HG03045 (cell line): ENCODE measurements at regions not wholly inside any gene's neighbourhood (a gene's known extent, or its start where the extent isn't known, plus 50 kb on each side); places are given as distances from the start of the nearest gene placed in this dataset.
"Not testable (repeated sequence)": the region's sequence is repeated elsewhere in the genome, so short reads cannot be mapped to it uniquely, and the experiment has no call there.

ENCODE experiments used
- ATAC-seq: cut with Tn5 transposase; IDR thresholded peaks from one replicate; pipeline ENCODE4 v1.9.1; 2021; ENCODE audit warnings: mild to moderate bottlenecking, moderate library complexity; ENCODE audit not compliant: unreplicated experiment

- ATAC-seq, result no peak
These were observed 1115.1 kb upstream of the CNTN5 start for GRCh38 chr11:97905671-97906070.

GRCh38 chr11:97908354-97908753, 1112.4 kb upstream of the CNTN5 start:
- ATAC-seq, result no peak

GRCh38 chr11:97909614-97910399, 1110.9 kb upstream of the CNTN5 start:
- no peak for ATAC-seq

GRCh38 chr11:97912629-97913028, 1108.1 kb upstream of the CNTN5 start:
- no peak for ATAC-seq

- ATAC-seq, result not testable (repeated sequence)
These were observed 1097.8 kb upstream of the CNTN5 start for GRCh38 chr11:97922933-97923332.

GRCh38 chr11:97934572-97935208, 1086.1 kb upstream of the CNTN5 start:
- ATAC-seq, result no peak

GRCh38 chr11:97937501-97937900, 1083.2 kb upstream of the CNTN5 start:
- ATAC-seq, result no peak

GRCh38 chr11:97938789-97939188, 1082.0 kb upstream of the CNTN5 start:
- no peak for ATAC-seq

- no peak for ATAC-seq
These were observed 1077.3 kb upstream of the CNTN5 start for GRCh38 chr11:97943493-97943892.

- ATAC-seq, result no peak
These were observed 1072.0 kb upstream of the CNTN5 start for GRCh38 chr11:97948793-97949192.

- ATAC-seq, result no peak
These were observed 1065.2 kb upstream of the CNTN5 start for GRCh38 chr11:97955595-97955994.

GRCh38 chr11:97956904-97957303, 1063.8 kb upstream of the CNTN5 start:
- ATAC-seq, result no peak

- ATAC-seq, result no peak
These were observed 1059.3 kb upstream of the CNTN5 start for GRCh38 chr11:97961431-97961830.

- no peak for ATAC-seq
These were observed 1058.0 kb upstream of the CNTN5 start for GRCh38 chr11:97962758-97963157.

GRCh38 chr11:97963528-97964331, 1057.0 kb upstream of the CNTN5 start:
- no peak for ATAC-seq

GRCh38 chr11:97964332-97965004, 1056.3 kb upstream of the CNTN5 start:
- no peak for ATAC-seq

GRCh38 chr11:97965849-97966646, 1054.7 kb upstream of the CNTN5 start:
- no peak for ATAC-seq

GRCh38 chr11:97966901-97967300, 1053.8 kb upstream of the CNTN5 start:
- no peak for ATAC-seq

- no peak for ATAC-seq
These were observed 1052.7 kb upstream of the CNTN5 start for GRCh38 chr11:97968071-97968470.

- ATAC-seq, result no peak
These were observed 1048.0 kb upstream of the CNTN5 start for GRCh38 chr11:97972731-97973130.
